SK-N-SH treated with all-trans-retinoic acid at 6 μM for 48 hours (cell line): ENCODE measurements at regions not wholly inside any gene's neighbourhood (a gene's known extent, or its start where the extent isn't known, plus 50 kb on each side); places are given as distances from the start of the nearest gene placed in this dataset.
"Not testable (repeated sequence)": the region's sequence is repeated elsewhere in the genome, so short reads cannot be mapped to it uniquely, and the experiment has no call there.

ENCODE experiments used
- ATAC-seq: fragments of 200-7000 bp; cut with Tn5 transposase; 3 replicates; pipeline ENCODE4 v1.9.1; 2020; ENCODE audit warnings: mild to moderate bottlenecking, moderate library complexity
- ARNTL ChIP-seq: fragments of 450-650 bp; formaldehyde crosslinking; IDR thresholded peaks from 2 replicates; pipeline ENCODE4 v1.5.0; 2020; ENCODE audit warnings: low read depth, mild to moderate bottlenecking, moderate library complexity, borderline replicate concordance
- CREB5 ChIP-seq: fragments of 250-450 bp; sonication (Bioruptor Pico); IDR thresholded peaks from 2 replicates; pipeline ENCODE4 v1.5.1; 2020; ENCODE audit warnings: low read depth, mild to moderate bottlenecking, moderate library complexity
- CSDC2 ChIP-seq: fragments of 250-450 bp; sonication (Bioruptor Pico); IDR thresholded peaks from 2 replicates; pipeline ENCODE4 v1.5.0; 2020; ENCODE audit warnings: mild to moderate bottlenecking, moderate library complexity
- CSRNP3 ChIP-seq: fragments of 250-450 bp; sonication (Bioruptor Pico); IDR thresholded peaks from 2 replicates; pipeline ENCODE4 v1.5.1; 2021; ENCODE audit warnings: mild to moderate bottlenecking, moderate library complexity
- ESRRG ChIP-seq: fragments of 250-450 bp; sonication (Bioruptor Pico); IDR thresholded peaks from 2 replicates; pipeline ENCODE4 v1.6.1; 2021; ENCODE audit warnings: mild to moderate bottlenecking
- GLIS3 ChIP-seq: fragments of 250-450 bp; sonication (Bioruptor Pico); IDR thresholded peaks from 2 replicates; pipeline ENCODE4 v1.5.0; 2020; ENCODE audit warnings: mild to moderate bottlenecking, moderate library complexity
- ISL1 ChIP-seq: fragments of 250-450 bp; sonication (Bioruptor Pico); IDR thresholded peaks from 2 replicates; pipeline ENCODE4 v2.1.2; 2022; ENCODE audit warnings: mild to moderate bottlenecking, moderate library complexity
- OSR1 ChIP-seq: fragments of 250-450 bp; sonication (Bioruptor Pico); IDR thresholded peaks from 2 replicates; pipeline ENCODE4 v1.8.0; 2022; ENCODE audit warnings: moderate library complexity, mild to moderate bottlenecking, inconsistent platforms
- PATZ1 ChIP-seq: fragments of 250-450 bp; sonication (Bioruptor Pico); IDR thresholded peaks from 2 replicates; pipeline ENCODE4 v1.8.0; 2020; ENCODE audit warnings: mild to moderate bottlenecking, moderate library complexity, borderline replicate concordance
- POU6F1 ChIP-seq: fragments of 250-450 bp; sonication (Bioruptor Pico); IDR thresholded peaks from 2 replicates; pipeline ENCODE4 v1.8.0; 2021; ENCODE audit warnings: low read depth, mild to moderate bottlenecking, moderate library complexity, borderline replicate concordance
- PPARA ChIP-seq: fragments of 250-450 bp; sonication (Bioruptor Pico); IDR thresholded peaks from 2 replicates; pipeline ENCODE4 v1.5.0; 2020; ENCODE audit warnings: mild to moderate bottlenecking, borderline replicate concordance
- RARB ChIP-seq: fragments of 250-450 bp; sonication (Bioruptor Pico); IDR thresholded peaks from 2 replicates; pipeline ENCODE4 v1.8.0; 2021; ENCODE audit warnings: mild to moderate bottlenecking, moderate library complexity
- SNAI2 ChIP-seq: fragments of 250-450 bp; sonication (Bioruptor Pico); IDR thresholded peaks from 2 replicates; pipeline ENCODE4 v1.5.0; 2020; ENCODE audit warnings: mild to moderate bottlenecking, moderate library complexity
- TCF4 ChIP-seq: fragments of 250-450 bp; sonication (Bioruptor Pico); IDR thresholded peaks from 2 replicates; pipeline ENCODE4 v1.8.0; 2021; ENCODE audit warnings: mild to moderate bottlenecking, moderate library complexity, borderline replicate concordance
- TOX ChIP-seq: fragments of 250-450 bp; sonication (Bioruptor Pico); IDR thresholded peaks from 2 replicates; pipeline ENCODE4 v1.8.0; 2021; ENCODE audit warnings: mild to moderate bottlenecking, moderate library complexity, borderline replicate concordance
- TSHZ2 ChIP-seq: fragments of 250-450 bp; sonication (Bioruptor Pico); IDR thresholded peaks from 2 replicates; pipeline ENCODE4 v1.5.0; 2020; ENCODE audit warnings: mild to moderate bottlenecking, moderate library complexity
- ZFP3 ChIP-seq: fragments of 250-450 bp; sonication (Bioruptor Pico); IDR thresholded peaks from 2 replicates; pipeline ENCODE4 v1.5.0; 2020; ENCODE audit warnings: mild to moderate bottlenecking, moderate library complexity
- ZFP30 ChIP-seq: fragments of 450-650 bp; formaldehyde crosslinking; IDR thresholded peaks from 2 replicates; pipeline ENCODE4 v1.5.0; 2022; ENCODE audit warnings: mild to moderate bottlenecking, moderate library complexity
- ZNF565 ChIP-seq: fragments of 450-650 bp; formaldehyde crosslinking; conservative IDR thresholded peaks from 2 replicates; pipeline ENCODE4 v1.5.0; 2020; ENCODE audit warnings: low read depth, mild to moderate bottlenecking, moderate library complexity

GRCh38 chr5:6106756-6107155, 271.6 kb downstream of the MED10 start:
- no peak for ATAC-seq
- TF ChIP-seq ZFP3 (CRISPR knock-in tag) (no peak), TSHZ2 (no peak), ZNF565 (no peak), ZFP30 (CRISPR knock-in tag) (no peak), PATZ1 (CRISPR knock-in tag) (no peak), CSDC2 (CRISPR knock-in tag) (no peak), TOX (CRISPR knock-in tag) (no peak), ISL1 (CRISPR knock-in tag) (no peak), SNAI2 (no peak), GLIS3 (no peak), CSRNP3 (CRISPR knock-in tag) (no peak)

- TF ChIP-seq ARNTL (CRISPR knock-in tag) (no peak), OSR1 (CRISPR knock-in tag) (no peak), TCF4 (CRISPR knock-in tag) (no peak), ISL1 (CRISPR knock-in tag) (no peak), PPARA (CRISPR knock-in tag) (no peak), TOX (CRISPR knock-in tag) (no peak), CREB5 (CRISPR knock-in tag) (no peak), ESRRG (CRISPR knock-in tag) (no peak), POU6F1 (no peak), CSDC2 (CRISPR knock-in tag) (no peak)
- no peak for ATAC-seq
Measured at GRCh38 chr5:6105320-6105719, 273.0 kb downstream of the MED10 start.

GRCh38 chr5:6096101-6096500, 282.2 kb downstream of the MED10 start:
- no peak for TF ChIP-seq ESRRG (CRISPR knock-in tag)
- no peak for TF ChIP-seq RARB (CRISPR knock-in tag)
- no peak for TF ChIP-seq CSDC2 (CRISPR knock-in tag)
- no peak for TF ChIP-seq PATZ1 (CRISPR knock-in tag)
- TF ChIP-seq ISL1 (CRISPR knock-in tag) = no peak
- ATAC-seq = no peak

GRCh38 chr5:6094180-6094579, 284.2 kb downstream of the MED10 start:
- not testable (repeated sequence) for ATAC-seq
